Testis (tissue), 2 donors: ENCODE measurements at regions not wholly inside any gene's neighbourhood (a gene's known extent, or its start where the extent isn't known, plus 50 kb on each side); places are given as distances from the start of the nearest gene placed in this dataset.
A peak's percentile ranks its signal among the peaks of the same experiment; 100 is the strongest.

Source experiments
- DNase-seq: peaks from one replicate; pipeline ENCODE4 v3.0.0-alpha.2; 2019
- H3K27ac ChIP-seq, 2 donors: fragments of 200-600 bp; sonication (generic); one replicate each; pipeline ENCODE4 v1.5.1; 2019
- H3K27me3 ChIP-seq: fragments of 200-600 bp; sonication (generic); one replicate; pipeline ENCODE4 v1.5.1; 2019
- H3K36me3 ChIP-seq: fragments of 200-600 bp; sonication (generic); one replicate; pipeline ENCODE4 v1.5.1; 2017; ENCODE audit warnings: low read depth; ENCODE audit errors: missing control alignments
- H3K4me1 ChIP-seq: fragments of 200-600 bp; sonication (generic); one replicate; pipeline ENCODE4 v1.5.1; 2019
- H3K4me3 ChIP-seq, 2 donors: fragments of 200-600 bp; sonication (generic); one replicate each; pipeline ENCODE4 v1.5.1; 2017 to 2019
- H3K9me3 ChIP-seq: fragments of 200-600 bp; sonication (generic); one replicate; pipeline ENCODE4 v1.5.1; 2017
- POLR2A ChIP-seq: fragments of 450-650 bp; IDR thresholded peaks from one replicate; pipeline ENCODE4 v1.6.1; 2017; ENCODE audit warnings: antibody characterized with exemption, mild to moderate bottlenecking, moderate library complexity
- WGBS, 2 donors: methylation state at CpG; one replicate each; pipeline ENCODE4 v1.1.5; 2018; 5-methylcytosine and 5-hydroxymethylcytosine counted together
- intact Hi-C: fragments of 100-400 bp; cut with DNase I; formaldehyde crosslinking; loops from one replicate; pipeline ENCODE4 v1.15.1; 2023; ENCODE audit warnings: low total_unique reads
- TF ChIP-seq, protein P1 (sequence below), 3 experiments: fragments of 450-650 bp in 2 of 3; fragments of 200-600 bp in 1 of 3; sonication (generic) in 1 of 3; IDR thresholded peaks; one replicate each; pipeline ENCODE4 v1.5.1; 2016 to 2019; ENCODE audit warnings: antibody characterized with exemption in 3 of 3, mild to moderate bottlenecking in 2 of 3, moderate library complexity in 1 of 3

DNA sequence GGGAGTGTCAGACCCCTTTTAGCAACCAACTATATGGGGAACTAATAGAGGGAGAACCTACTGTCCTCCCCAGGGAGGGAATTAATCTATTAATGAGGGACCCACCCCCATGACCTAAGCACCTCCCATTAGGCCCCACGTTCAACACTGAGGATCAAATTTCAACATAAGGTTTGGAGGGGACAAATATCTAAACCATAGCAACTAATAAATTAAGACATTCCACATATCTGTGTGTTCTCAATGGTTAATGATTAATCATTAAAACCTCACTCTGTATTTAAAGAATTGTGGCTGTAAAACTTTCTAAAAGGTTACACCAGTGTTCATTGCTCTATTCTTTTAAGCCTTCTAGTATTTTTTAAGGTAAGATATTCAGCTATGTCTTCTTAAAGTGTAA lies 500.4 kb upstream of the SULF2 start:
- Histone ChIP-seq H3K9me3 (no peaks in the 10 kb centered on the region), H3K4me1 (peaks cover 24% of the 10 kb centered on the region), H3K4me3 (no peak overlapping the region), H3K27ac (peak overlapping the region in 1 of 2 donors; percentile 77), H3K36me3 (no peaks in the 10 kb centered on the region), H3K27me3 (no peaks in the 10 kb centered on the region)
- intact Hi-C loops: no loop called here
- WGBS, 2 donors: 15 to 31% methylated on average over 1 of the region's 1 CpG
- no peak for DNase-seq
- TF ChIP-seq, protein P1, sequence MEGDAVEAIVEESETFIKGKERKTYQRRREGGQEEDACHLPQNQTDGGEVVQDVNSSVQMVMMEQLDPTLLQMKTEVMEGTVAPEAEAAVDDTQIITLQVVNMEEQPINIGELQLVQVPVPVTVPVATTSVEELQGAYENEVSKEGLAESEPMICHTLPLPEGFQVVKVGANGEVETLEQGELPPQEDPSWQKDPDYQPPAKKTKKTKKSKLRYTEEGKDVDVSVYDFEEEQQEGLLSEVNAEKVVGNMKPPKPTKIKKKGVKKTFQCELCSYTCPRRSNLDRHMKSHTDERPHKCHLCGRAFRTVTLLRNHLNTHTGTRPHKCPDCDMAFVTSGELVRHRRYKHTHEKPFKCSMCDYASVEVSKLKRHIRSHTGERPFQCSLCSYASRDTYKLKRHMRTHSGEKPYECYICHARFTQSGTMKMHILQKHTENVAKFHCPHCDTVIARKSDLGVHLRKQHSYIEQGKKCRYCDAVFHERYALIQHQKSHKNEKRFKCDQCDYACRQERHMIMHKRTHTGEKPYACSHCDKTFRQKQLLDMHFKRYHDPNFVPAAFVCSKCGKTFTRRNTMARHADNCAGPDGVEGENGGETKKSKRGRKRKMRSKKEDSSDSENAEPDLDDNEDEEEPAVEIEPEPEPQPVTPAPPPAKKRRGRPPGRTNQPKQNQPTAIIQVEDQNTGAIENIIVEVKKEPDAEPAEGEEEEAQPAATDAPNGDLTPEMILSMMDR (IDR thresholded peaks at IDR 0.05): no peak
- no peak for TF ChIP-seq POLR2A

GRCh38 chr20:48284837-48285236 lies 499.6 kb upstream of the SULF2 start:
- no peaks in the 10 kb centered on the region for H3K9me3 ChIP-seq
- TF ChIP-seq, protein P1 (IDR thresholded peaks at IDR 0.05): no peak
- no peak for TF ChIP-seq POLR2A
- H3K27ac ChIP-seq: no peak overlapping the region
- H3K36me3 ChIP-seq: no peaks in the 10 kb centered on the region
- H3K27me3 ChIP-seq: no peaks in the 10 kb centered on the region
- intact Hi-C loops: no loop called here
- no peak overlapping the region for H3K4me3 ChIP-seq
- DNase-seq: no peak
- peaks cover 24% of the 10 kb centered on the region for H3K4me1 ChIP-seq
- WGBS, 2 donors: 91 to 94% methylated on average over 2 of the region's 2 CpGs

DNA sequence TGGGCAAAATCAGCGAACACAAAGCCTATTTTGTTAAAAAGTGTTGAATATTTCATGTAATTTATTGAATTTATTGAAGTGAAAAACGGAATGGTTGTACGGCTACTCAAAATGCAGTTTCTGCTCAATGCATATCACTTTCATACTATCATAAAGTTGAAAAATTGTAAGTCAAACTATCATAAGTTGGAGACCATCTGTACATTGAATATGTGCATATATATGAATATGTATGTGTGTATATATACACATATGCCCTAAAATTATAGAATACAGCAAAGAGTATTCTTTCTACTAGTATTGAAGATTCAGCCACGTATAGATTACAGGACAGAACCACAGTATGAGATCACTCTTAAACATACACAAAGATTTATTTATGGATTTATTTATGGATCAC lies 499.0 kb upstream of the SULF2 start:
- H3K36me3 ChIP-seq: no peaks in the 10 kb centered on the region
- TF ChIP-seq, protein P1 (IDR thresholded peaks at IDR 0.05): no peak
- no peak for TF ChIP-seq POLR2A
- WGBS, 2 donors: 74 to 78% methylated on average over 4 of the region's 4 CpGs
- no peaks in the 10 kb centered on the region for H3K9me3 ChIP-seq
- no peaks in the 10 kb centered on the region for H3K27me3 ChIP-seq
- no peak overlapping the region for H3K4me3 ChIP-seq
- intact Hi-C loops: no loop called here
- no peak for DNase-seq
- peaks cover 21% of the 10 kb centered on the region for H3K4me1 ChIP-seq
- no peak overlapping the region for H3K27ac ChIP-seq

DNA sequence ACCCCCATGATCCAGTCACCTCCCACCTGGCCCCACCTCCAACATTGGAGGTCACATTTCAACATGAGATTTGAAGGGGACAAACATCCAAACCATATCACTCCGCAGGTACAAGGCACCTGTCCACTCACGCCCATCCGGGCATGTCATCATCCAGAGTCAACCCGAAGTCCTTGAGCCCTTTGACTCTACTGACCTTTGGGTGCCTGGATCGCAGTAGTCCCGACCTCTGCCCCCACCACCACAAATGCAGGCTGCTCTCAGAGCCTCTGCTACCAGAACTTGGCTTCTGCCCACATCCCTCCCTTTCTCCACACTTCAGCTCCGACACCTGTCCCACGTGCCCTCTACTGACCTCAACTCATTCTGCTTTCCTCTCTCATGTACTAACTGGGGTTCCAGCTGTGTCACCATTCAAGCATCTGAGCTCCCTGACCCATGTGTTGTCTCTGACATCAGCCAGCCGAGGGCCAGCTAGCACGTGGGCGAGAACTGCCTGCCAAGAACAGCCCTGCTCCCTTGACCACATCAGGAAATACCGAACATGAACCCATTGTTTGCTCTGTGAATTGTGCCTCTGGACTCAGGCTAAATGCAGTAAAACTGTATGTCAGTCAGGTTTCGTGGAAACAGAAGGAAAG lies 498.3 kb upstream of the SULF2 start:
- H3K27ac ChIP-seq: no peak overlapping the region
- no peaks in the 10 kb centered on the region for H3K36me3 ChIP-seq
- DNase-seq: no peak
- H3K27me3 ChIP-seq: no peaks in the 10 kb centered on the region
- peaks cover 21% of the 10 kb centered on the region for H3K4me1 ChIP-seq
- intact Hi-C loops: no loop called here
- WGBS, 2 donors: 33 to 56% methylated on average over 13 of the region's 13 CpGs
- TF ChIP-seq POLR2A: no peak
- TF ChIP-seq, protein P1 (IDR thresholded peaks at IDR 0.05): no peak
- H3K4me3 ChIP-seq: peak overlapping the region in 1 of 2 donors; percentile 1
- H3K9me3 ChIP-seq: no peaks in the 10 kb centered on the region

DNA sequence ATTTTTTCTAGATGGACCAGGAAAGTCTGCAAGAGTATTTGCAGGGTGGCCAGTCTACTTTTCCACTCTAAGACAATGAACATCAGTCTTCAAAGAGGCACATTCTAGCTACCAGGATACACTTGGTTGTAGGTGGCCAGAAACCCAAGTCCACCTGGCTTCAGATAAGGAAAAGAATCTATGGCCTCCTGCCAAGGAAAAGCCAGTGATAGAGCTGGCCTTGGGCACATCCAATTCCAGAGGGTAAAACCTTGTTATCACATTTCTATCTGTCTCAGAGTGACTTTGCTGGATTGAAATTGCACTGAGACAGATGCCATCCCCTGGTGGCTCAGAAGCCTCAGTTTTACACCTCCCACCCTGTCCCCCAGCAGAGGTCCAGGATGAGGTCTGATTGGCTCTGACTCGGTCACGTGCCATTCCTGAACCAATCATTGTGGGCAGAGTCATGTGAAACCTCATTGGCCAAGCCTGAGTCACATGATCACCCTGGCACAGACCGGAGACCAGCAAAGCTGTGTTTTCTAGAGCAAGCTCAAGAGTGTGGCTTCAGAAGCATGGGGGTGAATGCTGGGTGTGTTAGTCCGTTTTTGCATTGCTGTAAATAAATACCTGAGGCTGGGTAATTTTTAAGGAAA lies 497.4 kb upstream of the SULF2 start:
- TF ChIP-seq, protein P1 (IDR thresholded peaks at IDR 0.05): no peak
- TF ChIP-seq POLR2A: no peak
- intact Hi-C loops: no loop called here

More for the DNA sequence above, 497.4 kb upstream of the SULF2 start:
- DNase-seq: peak; percentile 73
- Histone ChIP-seq H3K4me3 (peak overlapping the region in 1 of 2 donors; percentile 1), H3K27ac (no peak overlapping the region), H3K4me1 (peaks cover 21% of the 10 kb centered on the region), H3K9me3 (no peaks in the 10 kb centered on the region), H3K36me3 (no peaks in the 10 kb centered on the region), H3K27me3 (no peaks in the 10 kb centered on the region)
- 60 to 87% methylated on average over 4 of the region's 4 CpGs for WGBS, 2 donors
